ENCODE measurements at regions not wholly inside any gene's neighbourhood (a gene's known extent, or its start where the extent isn't known, plus 50 kb on each side); places are given as distances from the start of the nearest gene placed in this dataset.

GRCh38 chr21:26412885-26413284 lies 160.2 kb downstream of the CYYR1 start:
- H3K27me3 ChIP-seq (ENCODE audit: control insufficient read depth, insufficient read depth, low read length): no peaks in the 10 kb centered on the region
- ATAC-seq (ENCODE audit: low read depth in 2 of 2) (no peak), DNase-seq (no peak)
- no peaks in the 10 kb centered on the region for H3K27me3 Mint-ChIP-seq
- no peak overlapping the region for H3K27ac ChIP-seq (ENCODE audit: insufficient read depth, low read length, poor library complexity, severe bottlenecking)
- H3K4me1 ChIP-seq (ENCODE audit: control insufficient read depth, insufficient read depth, low read length, poor library complexity, severe bottlenecking): no peaks in the 10 kb centered on the region
- H3K4me3 ChIP-seq (ENCODE audit: low read depth, low read length): no peak overlapping the region
- no peak overlapping the region for H3K4me3 Mint-ChIP-seq
- H3K9me3 Mint-ChIP-seq: peaks cover 0 to 4% (median 0%) of the 10 kb centered on the region in 7 donors
- no peaks in the 10 kb centered on the region for H3K36me3 ChIP-seq (ENCODE audit: control insufficient read depth, insufficient read depth, low read length)
- no peaks in the 10 kb centered on the region for H3K4me1 Mint-ChIP-seq
- no peaks in the 10 kb centered on the region for H3K9me3 ChIP-seq (ENCODE audit: control insufficient read depth in 2 of 2, low read length in 2 of 2)
- no peak overlapping the region for H3K27ac Mint-ChIP-seq
- no peaks in the 10 kb centered on the region for H3K36me3 Mint-ChIP-seq

- no peaks in the 10 kb centered on the region for H3K9me3 ChIP-seq (ENCODE audit: control insufficient read depth in 2 of 2, low read length in 2 of 2)
- H3K4me1 Mint-ChIP-seq: peaks cover 0 to 2% (median 0%) of the 10 kb centered on the region in 4 donors
- no peaks in the 10 kb centered on the region for H3K27me3 ChIP-seq (ENCODE audit: control insufficient read depth, insufficient read depth, low read length)
- no peak overlapping the region for H3K4me3 ChIP-seq (ENCODE audit: low read depth, low read length)
- ATAC-seq (ENCODE audit: low read depth in 2 of 2): no peak
- no peaks in the 10 kb centered on the region for H3K4me1 ChIP-seq (ENCODE audit: control insufficient read depth, insufficient read depth, low read length, poor library complexity, severe bottlenecking)
- H3K36me3 Mint-ChIP-seq: no peaks in the 10 kb centered on the region
- DNase-seq: no peak
- no peaks in the 10 kb centered on the region for H3K27me3 Mint-ChIP-seq
- no peak overlapping the region for H3K27ac ChIP-seq (ENCODE audit: insufficient read depth, low read length, poor library complexity, severe bottlenecking)
- no peak overlapping the region for H3K27ac Mint-ChIP-seq
- peaks cover 0 to 4% (median 2%) of the 10 kb centered on the region in 7 donors for H3K9me3 Mint-ChIP-seq
- no peaks in the 10 kb centered on the region for H3K36me3 ChIP-seq (ENCODE audit: control insufficient read depth, insufficient read depth, low read length)
- no peak overlapping the region for H3K4me3 Mint-ChIP-seq
Observed at GRCh38 chr21:26409735-26410134, 163.4 kb downstream of the CYYR1 start.

GRCh38 chr21:26408511-26408910 lies 164.6 kb downstream of the CYYR1 start:
- H3K27me3 Mint-ChIP-seq: no peaks in the 10 kb centered on the region

GRCh38 chr21:26406526-26406925 lies 166.6 kb downstream of the CYYR1 start:
- Histone ChIP-seq H3K4me3 (ENCODE audit: low read depth, low read length) (no peak overlapping the region), H3K9me3 (ENCODE audit: control insufficient read depth in 2 of 2, low read length in 2 of 2) (no peaks in the 10 kb centered on the region), H3K36me3 (ENCODE audit: control insufficient read depth, insufficient read depth, low read length) (no peaks in the 10 kb centered on the region), H3K27me3 (ENCODE audit: control insufficient read depth, insufficient read depth, low read length) (no peaks in the 10 kb centered on the region), H3K27ac (ENCODE audit: insufficient read depth, low read length, poor library complexity, severe bottlenecking) (no peak overlapping the region), H3K4me1 (ENCODE audit: control insufficient read depth, insufficient read depth, low read length, poor library complexity, severe bottlenecking) (no peaks in the 10 kb centered on the region)
- H3K4me3 Mint-ChIP-seq: no peak overlapping the region
- H3K4me1 Mint-ChIP-seq: peaks cover 0 to 2% (median 0%) of the 10 kb centered on the region in 4 donors
- ATAC-seq (ENCODE audit: low read depth in 2 of 2): no peak
- no peak overlapping the region for H3K27ac Mint-ChIP-seq
- peaks cover 0 to 4% (median 2%) of the 10 kb centered on the region in 7 donors for H3K9me3 Mint-ChIP-seq
- H3K27me3 Mint-ChIP-seq: no peaks in the 10 kb centered on the region
- no peaks in the 10 kb centered on the region for H3K36me3 Mint-ChIP-seq
- no peak for DNase-seq

More at GRCh38 chr21:26408511-26408910, 164.6 kb downstream of the CYYR1 start:
- no peak for DNase-seq
- H3K9me3 ChIP-seq (ENCODE audit: control insufficient read depth in 2 of 2, low read length in 2 of 2): no peaks in the 10 kb centered on the region
- H3K4me1 ChIP-seq (ENCODE audit: control insufficient read depth, insufficient read depth, low read length, poor library complexity, severe bottlenecking): no peaks in the 10 kb centered on the region
- H3K4me3 ChIP-seq (ENCODE audit: low read depth, low read length): no peak overlapping the region
- H3K36me3 ChIP-seq (ENCODE audit: control insufficient read depth, insufficient read depth, low read length): no peaks in the 10 kb centered on the region
- no peak overlapping the region for H3K4me3 Mint-ChIP-seq
- H3K36me3 Mint-ChIP-seq: no peaks in the 10 kb centered on the region
- H3K27me3 ChIP-seq (ENCODE audit: control insufficient read depth, insufficient read depth, low read length): no peaks in the 10 kb centered on the region
- no peak for ATAC-seq (ENCODE audit: low read depth in 2 of 2)
- H3K9me3 Mint-ChIP-seq: peaks cover 0 to 4% (median 2%) of the 10 kb centered on the region in 7 donors
- no peak overlapping the region for H3K27ac Mint-ChIP-seq
- H3K27ac ChIP-seq (ENCODE audit: insufficient read depth, low read length, poor library complexity, severe bottlenecking): no peak overlapping the region
- H3K4me1 Mint-ChIP-seq: peaks cover 0 to 2% (median 0%) of the 10 kb centered on the region in 4 donors

GRCh38 chr21:26405735-26406361 lies 167.2 kb downstream of the CYYR1 start:
- Mint-ChIP-seq H3K27ac (no peak overlapping the region), H3K27me3 (no peaks in the 10 kb centered on the region), H3K9me3 (peaks cover 0 to 4% (median 2%) of the 10 kb centered on the region in 7 donors), H3K36me3 (no peaks in the 10 kb centered on the region), H3K4me3 (peak overlapping the region in 1 of 4 donors; percentile 53), H3K4me1 (peaks cover 0 to 2% (median 0%) of the 10 kb centered on the region in 4 donors)
- Histone ChIP-seq H3K4me1 (ENCODE audit: control insufficient read depth, insufficient read depth, low read length, poor library complexity, severe bottlenecking) (no peaks in the 10 kb centered on the region), H3K27ac (ENCODE audit: insufficient read depth, low read length, poor library complexity, severe bottlenecking) (no peak overlapping the region), H3K9me3 (ENCODE audit: control insufficient read depth in 2 of 2, low read length in 2 of 2) (no peaks in the 10 kb centered on the region), H3K36me3 (ENCODE audit: control insufficient read depth, insufficient read depth, low read length) (no peaks in the 10 kb centered on the region), H3K4me3 (ENCODE audit: low read depth, low read length) (no peak overlapping the region), H3K27me3 (ENCODE audit: control insufficient read depth, insufficient read depth, low read length) (no peaks in the 10 kb centered on the region)
- DNase-seq (peak in 1 of 3 donors; percentile 57), ATAC-seq (ENCODE audit: low read depth in 2 of 2) (no peak)

GRCh38 chr21:26405071-26405470 lies 168.0 kb downstream of the CYYR1 start:
- peaks cover 0 to 2% (median 0%) of the 10 kb centered on the region in 4 donors for H3K4me1 Mint-ChIP-seq
- no peak overlapping the region for H3K27ac ChIP-seq (ENCODE audit: insufficient read depth, low read length, poor library complexity, severe bottlenecking)
- no peaks in the 10 kb centered on the region for H3K4me1 ChIP-seq (ENCODE audit: control insufficient read depth, insufficient read depth, low read length, poor library complexity, severe bottlenecking)
- peaks cover 0 to 9% (median 4%) of the 10 kb centered on the region in 7 donors for H3K9me3 Mint-ChIP-seq
- H3K36me3 ChIP-seq (ENCODE audit: control insufficient read depth, insufficient read depth, low read length): no peaks in the 10 kb centered on the region
- no peak overlapping the region for H3K27ac Mint-ChIP-seq
- ATAC-seq (ENCODE audit: low read depth in 2 of 2) (no peak), DNase-seq (no peak)
- H3K4me3 Mint-ChIP-seq: no peak overlapping the region
- H3K27me3 Mint-ChIP-seq: no peaks in the 10 kb centered on the region
- H3K36me3 Mint-ChIP-seq: no peaks in the 10 kb centered on the region
- no peaks in the 10 kb centered on the region for H3K9me3 ChIP-seq (ENCODE audit: control insufficient read depth in 2 of 2, low read length in 2 of 2)
- H3K4me3 ChIP-seq (ENCODE audit: low read depth, low read length): no peak overlapping the region
- no peaks in the 10 kb centered on the region for H3K27me3 ChIP-seq (ENCODE audit: control insufficient read depth, insufficient read depth, low read length)

- H3K4me3 Mint-ChIP-seq: no peak overlapping the region
- no peaks in the 10 kb centered on the region for H3K27me3 ChIP-seq (ENCODE audit: control insufficient read depth, insufficient read depth, low read length)
- peaks cover 0 to 2% (median 0%) of the 10 kb centered on the region in 4 donors for H3K4me1 Mint-ChIP-seq
- DNase-seq (no peak), ATAC-seq (ENCODE audit: low read depth in 2 of 2) (no peak)
- no peak overlapping the region for H3K27ac Mint-ChIP-seq
- no peaks in the 10 kb centered on the region for H3K9me3 ChIP-seq (ENCODE audit: control insufficient read depth in 2 of 2, low read length in 2 of 2)
- no peaks in the 10 kb centered on the region for H3K36me3 Mint-ChIP-seq
- H3K9me3 Mint-ChIP-seq: peaks cover 0 to 9% (median 4%) of the 10 kb centered on the region in 7 donors
- H3K36me3 ChIP-seq (ENCODE audit: control insufficient read depth, insufficient read depth, low read length): no peaks in the 10 kb centered on the region
- H3K27ac ChIP-seq (ENCODE audit: insufficient read depth, low read length, poor library complexity, severe bottlenecking): no peak overlapping the region
- no peaks in the 10 kb centered on the region for H3K27me3 Mint-ChIP-seq
- no peak overlapping the region for H3K4me3 ChIP-seq (ENCODE audit: low read depth, low read length)
- no peaks in the 10 kb centered on the region for H3K4me1 ChIP-seq (ENCODE audit: control insufficient read depth, insufficient read depth, low read length, poor library complexity, severe bottlenecking)
Observed at GRCh38 chr21:26404288-26404687, 168.8 kb downstream of the CYYR1 start.

- Histone ChIP-seq H3K27me3 (ENCODE audit: control insufficient read depth, insufficient read depth, low read length) (no peaks in the 10 kb centered on the region), H3K36me3 (ENCODE audit: control insufficient read depth, insufficient read depth, low read length) (no peaks in the 10 kb centered on the region), H3K9me3 (ENCODE audit: control insufficient read depth in 2 of 2, low read length in 2 of 2) (no peaks in the 10 kb centered on the region), H3K27ac (ENCODE audit: insufficient read depth, low read length, poor library complexity, severe bottlenecking) (no peak overlapping the region), H3K4me1 (ENCODE audit: control insufficient read depth, insufficient read depth, low read length, poor library complexity, severe bottlenecking) (no peaks in the 10 kb centered on the region), H3K4me3 (ENCODE audit: low read depth, low read length) (no peak overlapping the region)
- Mint-ChIP-seq H3K9me3 (peaks cover 0 to 9% (median 4%) of the 10 kb centered on the region in 7 donors), H3K4me1 (peaks cover 0 to 2% (median 0%) of the 10 kb centered on the region in 4 donors), H3K36me3 (no peaks in the 10 kb centered on the region), H3K27me3 (no peaks in the 10 kb centered on the region), H3K27ac (no peak overlapping the region), H3K4me3 (no peak overlapping the region)
- DNase-seq: no peak
- ATAC-seq (ENCODE audit: low read depth in 2 of 2): no peak
Observed at GRCh38 chr21:26403321-26403720, 169.8 kb downstream of the CYYR1 start.

Measured in CD4-positive, CD25-positive, alpha-beta regulatory T cell (primary cell).